PC-9 (cell line): ENCODE measurements at regions not wholly inside any gene's neighbourhood (a gene's known extent, or its start where the extent isn't known, plus 50 kb on each side); places are given as distances from the start of the nearest gene placed in this dataset.

Experiments
- BruUV-seq: library from RNA; stranded (reverse); fragments of 400-500 nt; replicated peaks from 2 replicates; lab custom pipeline; 2021; lab: Mats Ljungman, UMichigan
- CTCF ChIA-PET: fragments of 300-600 bp; sonication (Branson Sonifier 250); formaldehyde crosslinking; loops from one replicate; lab custom pipeline; 2022; ENCODE audit warnings: antibody characterized with exemption; lab: Charles Lee
- POLR2A ChIA-PET: fragments of 300-600 bp; sonication (Branson Sonifier 250); formaldehyde crosslinking; loops from one replicate; lab custom pipeline; 2022; ENCODE audit warnings: antibody characterized with exemption; ENCODE audit not compliant: unreplicated experiment; lab: Charles Lee
- DNase-seq, 2 experiments: peaks; one replicate each; pipeline versions ENCODE4 v3.0.0 to v3.0.0-alpha.2; 2015 to 2022; ENCODE audit warnings: mixed read lengths in 1 of 2
- H2AFZ ChIP-seq: fragments of 200-600 bp; sonication (generic); 2 replicates; pipeline ENCODE4 v1.8.1; 2017; ENCODE audit warnings: antibody characterized with exemption
- H3F3A ChIP-seq: fragments of 200-600 bp; sonication (generic); 2 replicates; pipeline ENCODE4 v1.8.1; 2017; ENCODE audit warnings: antibody characterized with exemption, mild to moderate bottlenecking, low read depth; ENCODE audit not compliant: insufficient read depth
- H3K27ac ChIP-seq: fragments of 200-600 bp; sonication (generic); 2 replicates; pipeline ENCODE4 v1.6.1; 2016; ENCODE audit warnings: mixed run types
- H3K27me3 ChIP-seq: fragments of 200-600 bp; sonication (generic); 2 replicates; pipeline ENCODE4 v1.6.1; 2016; ENCODE audit warnings: low read depth, mixed run types; ENCODE audit not compliant: insufficient read depth
- H3K36me3 ChIP-seq: fragments of 200-600 bp; sonication (generic); 2 replicates; pipeline ENCODE4 v1.6.1; 2016; ENCODE audit warnings: low read depth, mixed run types
- H3K4me1 ChIP-seq: fragments of 200-600 bp; sonication (generic); replicated peaks from 2 replicates; pipeline ENCODE4 v1.6.1; 2016; ENCODE audit warnings: mixed run types; ENCODE audit not compliant: insufficient read depth
- H3K4me2 ChIP-seq: fragments of 200-600 bp; sonication (generic); 2 replicates; pipeline ENCODE4 v1.6.1; 2017; ENCODE audit warnings: mixed run types
- H3K4me3 ChIP-seq: fragments of 200-600 bp; sonication (generic); 2 replicates; pipeline ENCODE4 v1.6.1; 2016; ENCODE audit warnings: mixed run types
- H3K79me2 ChIP-seq: fragments of 200-600 bp; sonication (generic); 2 replicates; pipeline ENCODE4 v1.6.1; 2017; ENCODE audit warnings: low read depth, mixed run types
- H3K9me2 ChIP-seq: fragments of 200-600 bp; sonication (generic); 2 replicates; pipeline ENCODE4 v1.8.1; 2017; ENCODE audit warnings: mild to moderate bottlenecking; ENCODE audit not compliant: insufficient read depth
- H3K9me3 ChIP-seq: fragments of 200-600 bp; sonication (generic); 2 replicates; pipeline ENCODE4 v1.8.1; 2016; ENCODE audit warnings: low read depth; ENCODE audit not compliant: insufficient read depth
- H4K20me1 ChIP-seq: fragments of 200-600 bp; sonication (generic); 2 replicates; pipeline ENCODE4 v1.8.1; 2017; ENCODE audit not compliant: insufficient read depth
- CTCF ChIP-seq: fragments of 200-600 bp; sonication (generic); conservative IDR thresholded peaks from 2 replicates; pipeline ENCODE4 v1.6.1; 2017; ENCODE audit warnings: mixed run types, antibody characterized with exemption, mild to moderate bottlenecking, moderate library complexity
- EZH2 ChIP-seq: fragments of 200-600 bp; sonication (generic); IDR thresholded peaks from 2 replicates; pipeline ENCODE4 v1.8.0; 2017; ENCODE audit warnings: antibody characterized with exemption, low read depth
- intact Hi-C: fragments of 100-400 bp; cut with micrococcal nuclease; formaldehyde crosslinking; loops from one replicate; pipeline ENCODE4 v1.10.0; 2022; ENCODE audit not compliant: unreplicated experiment

DNA sequence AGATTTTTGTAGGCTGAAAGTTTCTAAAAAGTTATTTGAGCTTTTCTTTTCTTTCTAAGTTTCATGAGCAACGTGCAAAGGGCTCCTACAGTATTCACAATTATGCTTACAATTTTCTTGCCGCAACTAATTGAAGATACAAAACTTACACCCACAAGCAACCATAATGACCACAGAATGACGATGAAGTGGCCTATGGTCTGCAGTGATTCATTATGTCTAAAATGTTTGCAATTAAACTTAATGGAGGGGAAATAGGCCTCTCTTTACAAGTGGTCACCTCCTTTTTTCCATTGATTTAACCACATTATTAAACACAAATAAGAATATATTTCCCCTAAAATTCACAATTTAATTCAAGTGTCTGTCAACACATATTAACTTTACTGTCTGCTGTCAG is 732.6 kb upstream of the FLRT2 start:
- BruUV-seq: no TSS peak
- Histone ChIP-seq H3K4me2 (no peak overlapping the region), H3K4me1 (no peaks in the 10 kb centered on the region), H4K20me1 (no peaks in the 10 kb centered on the region), H3K27ac (no peak overlapping the region), H3K9me2 (no peaks in the 10 kb centered on the region), H3K9me3 (no peaks in the 10 kb centered on the region), H3F3A (no peaks in the 10 kb centered on the region), H3K79me2 (no peaks in the 10 kb centered on the region), H3K4me3 (no peak overlapping the region), H3K27me3 (no peaks in the 10 kb centered on the region), H3K36me3 (no peaks in the 10 kb centered on the region), H2AFZ (no peak overlapping the region)
- intact Hi-C loops: no loop called here
- DNase-seq: no peak
- CTCF ChIA-PET: no interaction called here
- TF ChIP-seq EZH2 (no peak), CTCF (no peak)
- POLR2A ChIA-PET: no interaction called here

DNA sequence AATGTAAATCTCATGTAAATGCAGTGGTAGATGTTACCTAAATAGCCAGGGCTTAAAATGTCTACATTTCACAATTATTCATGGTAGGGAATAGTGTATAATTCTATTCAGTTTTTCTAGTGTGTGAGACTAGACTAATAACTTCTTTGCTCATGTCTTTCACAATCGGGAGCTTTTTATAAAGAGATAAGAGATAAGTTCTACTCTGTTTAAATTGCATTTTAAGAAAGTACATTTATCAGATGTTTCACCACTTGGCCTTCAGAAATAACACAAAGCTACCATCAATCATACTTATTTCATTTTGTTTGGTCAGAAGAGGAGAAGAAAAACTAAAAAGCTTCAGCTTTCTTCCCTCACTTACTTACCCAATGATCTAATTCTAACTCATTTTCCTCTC is 725.5 kb upstream of the FLRT2 start:
- no peaks in the 10 kb centered on the region for H3K36me3 ChIP-seq
- no peak for TF ChIP-seq CTCF
- TF ChIP-seq EZH2: no peak
- POLR2A ChIA-PET: no interaction called here
- CTCF ChIA-PET: no interaction called here
- no peak overlapping the region for H2AFZ ChIP-seq
- no peaks in the 10 kb centered on the region for H3K4me1 ChIP-seq
- no TSS peak for BruUV-seq
- no peak for DNase-seq
- no peak overlapping the region for H3K4me2 ChIP-seq
- no peaks in the 10 kb centered on the region for H3K9me3 ChIP-seq
- no peaks in the 10 kb centered on the region for H3F3A ChIP-seq
- H3K27me3 ChIP-seq: no peaks in the 10 kb centered on the region
- H3K4me3 ChIP-seq: no peak overlapping the region
- H3K9me2 ChIP-seq: no peaks in the 10 kb centered on the region
- intact Hi-C loops: no loop called here
- H3K79me2 ChIP-seq: no peaks in the 10 kb centered on the region
- H3K27ac ChIP-seq: no peak overlapping the region
- H4K20me1 ChIP-seq: no peaks in the 10 kb centered on the region

DNA sequence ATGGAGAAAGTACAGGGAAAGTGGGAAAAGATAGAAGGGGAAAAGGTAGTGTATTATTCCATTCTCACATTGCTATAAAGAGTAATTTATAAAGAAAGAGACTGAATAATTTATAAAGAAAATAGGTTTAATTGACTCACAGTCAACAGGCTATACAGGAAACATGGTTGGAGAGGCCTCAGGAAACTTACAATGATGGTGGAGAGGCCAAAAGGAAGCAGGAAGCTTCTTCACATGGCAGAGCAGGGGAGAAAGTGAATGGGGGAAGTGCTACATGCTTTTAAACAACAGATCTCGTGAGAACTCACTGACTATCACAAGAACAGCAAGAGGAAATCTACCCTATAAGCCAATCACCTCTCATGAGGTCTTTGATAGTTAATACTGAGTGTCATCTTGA is 725.0 kb upstream of the FLRT2 start:
- Histone ChIP-seq H3K27ac (no peak overlapping the region), H2AFZ (no peak overlapping the region), H3K9me3 (no peaks in the 10 kb centered on the region), H3K9me2 (no peaks in the 10 kb centered on the region), H3F3A (no peaks in the 10 kb centered on the region), H4K20me1 (no peaks in the 10 kb centered on the region), H3K27me3 (no peaks in the 10 kb centered on the region), H3K79me2 (no peaks in the 10 kb centered on the region), H3K4me1 (no peaks in the 10 kb centered on the region), H3K36me3 (no peaks in the 10 kb centered on the region), H3K4me3 (no peak overlapping the region), H3K4me2 (no peak overlapping the region)
- no TSS peak for BruUV-seq
- intact Hi-C loops: no loop called here
- ChIA-PET POLR2A (no interaction called here), CTCF (no interaction called here)
- DNase-seq: no peak
- TF ChIP-seq CTCF (no peak), EZH2 (no peak)
